NCI-H345 treated with DMSO at 0.1 percent for 48 hours (cell line): ENCODE measurements at regions not wholly inside any gene's neighbourhood (a gene's known extent, or its start where the extent isn't known, plus 50 kb on each side); places are given as distances from the start of the nearest gene placed in this dataset.

ENCODE experiments used
- DNase-seq: peaks from one replicate; lab custom pipeline; 2025; ENCODE audit not compliant: unreplicated experiment; lab: John Stamatoyannopoulos, UW

DNA sequence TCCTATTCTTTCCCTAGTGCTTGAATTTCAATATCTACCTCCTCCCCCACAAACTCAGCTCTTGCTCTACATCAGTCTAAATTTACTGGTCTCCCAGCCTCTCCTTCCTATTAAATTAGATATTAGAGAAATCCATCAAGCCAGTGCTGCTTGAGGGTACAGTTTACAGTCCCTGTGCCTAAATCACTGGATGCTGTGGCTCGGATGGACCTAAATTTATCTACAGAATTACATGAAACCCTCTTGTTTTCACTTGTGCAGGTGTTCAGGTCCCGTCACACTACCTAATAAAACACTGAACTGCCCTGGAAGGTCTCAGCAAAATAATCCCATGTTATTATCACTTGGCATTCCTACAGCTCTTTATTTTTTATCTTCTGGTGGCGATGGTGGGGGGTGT lies 134.7 kb upstream of the E2F8 start:
- no peak for DNase-seq

DNA sequence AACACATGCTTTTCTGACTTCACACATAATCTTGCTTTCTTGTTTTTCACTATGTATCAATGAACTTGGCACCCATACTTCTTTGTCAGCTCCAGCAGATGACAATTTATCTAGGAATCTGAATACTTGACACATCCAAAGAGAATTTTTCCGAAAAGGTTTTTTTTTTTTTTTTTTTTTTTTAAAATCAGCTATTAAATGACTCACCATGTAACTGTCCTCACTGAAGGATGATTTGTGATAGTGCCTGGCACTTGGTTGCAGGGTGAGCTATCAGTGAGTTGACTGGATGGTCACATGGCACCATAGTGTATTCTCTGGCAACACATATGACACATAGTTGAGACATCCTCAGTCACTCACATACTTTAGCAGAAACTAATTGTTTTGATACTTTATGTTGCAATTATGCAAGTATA lies 133.4 kb upstream of the E2F8 start:
- no peak for DNase-seq

DNA sequence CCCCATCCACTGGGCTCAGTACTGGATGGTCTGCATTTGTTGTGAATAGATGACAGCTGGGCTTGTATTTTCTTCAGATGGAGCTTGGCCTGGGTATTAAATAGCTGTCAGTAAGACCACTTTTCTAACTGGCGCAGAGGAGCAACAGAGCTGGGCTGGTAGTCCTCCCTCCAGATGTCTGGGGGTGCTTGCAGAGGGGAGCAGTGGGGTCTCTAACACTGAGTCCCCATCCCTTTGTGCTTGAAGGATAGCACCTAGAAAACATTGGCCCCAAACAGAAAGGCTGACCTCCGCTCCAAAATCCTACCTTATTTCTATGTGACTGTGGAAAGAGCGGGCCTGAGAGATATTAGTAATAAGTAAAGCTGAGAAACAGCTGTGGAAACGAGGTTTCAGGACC lies 131.6 kb upstream of the E2F8 start:
- no peak for DNase-seq

DNA sequence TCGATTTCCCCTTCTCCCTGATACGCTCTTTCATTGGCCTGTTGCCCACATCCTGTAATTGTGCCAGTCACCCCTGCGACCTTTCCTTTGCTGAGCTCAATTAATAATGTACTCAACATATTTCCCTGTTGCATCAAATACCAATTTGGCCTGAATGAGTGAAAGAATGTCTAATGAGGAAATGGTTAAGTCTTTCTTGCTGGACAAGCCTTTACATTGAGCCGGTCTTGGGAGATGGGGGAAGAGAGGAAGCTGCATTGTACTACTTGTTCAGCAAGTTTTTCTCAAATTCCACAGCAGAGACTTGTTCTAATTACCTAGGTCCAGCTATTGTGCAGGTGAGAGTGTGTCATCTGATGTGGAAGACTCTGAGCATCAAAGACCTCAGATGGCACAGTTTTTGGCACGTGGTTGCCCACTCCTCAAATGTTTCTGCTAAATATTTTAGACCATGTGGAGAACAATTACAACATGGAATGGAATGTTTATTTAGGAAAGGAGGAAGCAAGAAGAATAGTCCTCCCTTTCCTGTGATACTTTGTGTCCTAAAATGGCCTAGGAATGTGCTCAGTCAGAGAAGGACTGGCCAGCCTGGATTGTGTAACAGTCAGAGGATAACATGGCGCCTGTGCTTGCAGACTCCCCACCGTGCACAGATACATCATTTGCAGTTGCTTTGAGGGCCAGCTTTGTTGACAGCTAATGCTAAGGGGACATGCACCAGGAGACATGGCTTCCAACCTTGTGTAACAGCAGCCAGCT lies 129.5 kb upstream of the E2F8 start:
- no peak for DNase-seq

DNA sequence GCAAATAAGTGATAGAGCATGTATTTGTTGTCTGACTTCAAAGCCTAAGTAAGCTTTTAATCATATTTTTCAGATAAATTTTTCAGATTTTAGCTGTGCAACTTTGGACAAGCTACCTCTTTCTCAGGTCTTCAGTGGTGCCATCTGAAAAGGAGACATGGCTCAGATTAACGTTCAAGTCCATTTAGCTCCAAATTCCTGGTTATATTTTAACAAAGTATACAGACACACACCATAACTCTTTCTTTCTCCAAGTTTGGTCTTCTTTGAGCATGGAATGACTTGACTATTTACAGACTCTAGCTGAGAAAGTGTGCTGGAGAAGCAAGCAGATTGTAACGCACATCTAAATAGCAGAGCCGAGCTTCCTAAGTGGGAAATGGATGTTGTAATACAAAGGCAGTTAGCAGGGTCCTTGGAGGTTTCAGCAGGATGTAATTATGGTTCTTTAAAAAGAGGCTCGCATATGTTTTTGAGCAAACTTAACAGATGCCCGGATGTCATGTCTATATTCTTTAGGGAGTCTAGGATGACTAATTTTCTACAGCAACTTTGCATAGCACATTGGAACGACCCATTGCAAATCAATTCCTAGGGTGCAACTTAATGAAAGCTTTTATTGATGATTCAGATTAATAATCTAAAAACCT lies 128.1 kb upstream of the E2F8 start:
- DNase-seq = no peak

DNA sequence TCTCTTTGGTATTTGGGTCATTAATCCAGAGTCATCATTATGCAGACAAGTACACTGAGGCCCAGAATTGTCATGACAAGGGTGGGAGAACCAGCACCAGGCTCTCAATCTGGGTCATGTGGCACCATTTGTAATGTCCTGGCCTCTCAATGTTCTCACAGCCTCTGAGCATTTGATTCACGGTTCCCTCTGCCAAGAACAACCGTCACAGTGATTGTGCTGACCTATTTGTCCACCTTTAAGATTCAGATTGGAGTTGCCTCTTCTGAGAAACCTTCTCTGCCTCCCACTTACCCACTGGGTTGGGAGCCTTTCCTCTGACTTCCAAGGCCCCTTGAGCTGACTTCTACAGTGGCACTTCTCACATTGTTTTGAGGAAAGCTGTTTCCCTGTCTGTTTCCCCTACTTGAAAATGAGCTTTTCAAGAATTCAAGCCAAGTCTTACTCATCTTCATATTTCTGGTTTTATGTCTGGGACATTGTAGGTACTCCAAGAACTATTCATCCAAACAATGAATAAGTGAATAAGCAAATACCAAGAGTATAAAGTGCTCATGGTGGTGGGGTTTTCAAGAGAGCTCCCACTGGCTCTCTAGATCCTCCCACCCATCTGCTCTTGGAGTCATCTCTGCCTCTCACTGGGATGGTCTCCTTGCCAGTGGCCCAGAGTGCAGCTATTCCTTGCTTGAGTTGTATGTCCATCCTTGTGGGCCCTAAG lies 126.4 kb upstream of the E2F8 start:
- no peak for DNase-seq

DNA sequence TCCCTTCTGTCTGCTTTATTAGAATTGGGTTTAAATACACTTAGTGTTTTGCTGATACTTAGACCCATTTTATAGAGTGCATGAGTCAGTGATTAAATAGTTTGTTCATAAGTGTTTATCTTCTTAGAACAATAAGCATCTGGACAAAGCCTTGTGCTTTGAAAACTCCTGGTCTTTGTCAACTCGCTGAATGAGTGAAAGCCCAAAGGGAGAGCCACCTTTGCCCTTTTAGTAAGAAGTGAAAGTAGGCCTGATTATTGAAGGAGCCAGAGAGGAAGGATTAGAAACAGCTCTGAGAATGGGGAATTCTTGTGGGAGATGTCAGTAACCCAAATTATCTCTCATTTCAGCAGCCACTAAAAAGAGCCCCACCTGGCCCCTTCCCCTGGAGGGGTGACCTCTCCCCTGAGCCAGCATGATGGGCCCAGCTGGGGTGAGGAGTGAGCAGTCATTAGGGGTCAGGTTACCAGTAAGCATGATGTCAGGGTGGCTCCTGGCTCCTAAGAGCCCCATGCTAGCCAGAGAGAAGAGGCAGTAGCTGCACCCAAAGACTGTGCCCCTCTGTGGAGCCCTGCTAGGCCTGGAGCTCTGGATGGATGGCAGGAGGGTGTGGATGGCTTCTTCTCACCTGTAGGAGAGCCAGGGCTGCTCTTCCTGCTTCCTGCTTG lies 125.1 kb upstream of the E2F8 start:
- DNase-seq = no peak

DNA sequence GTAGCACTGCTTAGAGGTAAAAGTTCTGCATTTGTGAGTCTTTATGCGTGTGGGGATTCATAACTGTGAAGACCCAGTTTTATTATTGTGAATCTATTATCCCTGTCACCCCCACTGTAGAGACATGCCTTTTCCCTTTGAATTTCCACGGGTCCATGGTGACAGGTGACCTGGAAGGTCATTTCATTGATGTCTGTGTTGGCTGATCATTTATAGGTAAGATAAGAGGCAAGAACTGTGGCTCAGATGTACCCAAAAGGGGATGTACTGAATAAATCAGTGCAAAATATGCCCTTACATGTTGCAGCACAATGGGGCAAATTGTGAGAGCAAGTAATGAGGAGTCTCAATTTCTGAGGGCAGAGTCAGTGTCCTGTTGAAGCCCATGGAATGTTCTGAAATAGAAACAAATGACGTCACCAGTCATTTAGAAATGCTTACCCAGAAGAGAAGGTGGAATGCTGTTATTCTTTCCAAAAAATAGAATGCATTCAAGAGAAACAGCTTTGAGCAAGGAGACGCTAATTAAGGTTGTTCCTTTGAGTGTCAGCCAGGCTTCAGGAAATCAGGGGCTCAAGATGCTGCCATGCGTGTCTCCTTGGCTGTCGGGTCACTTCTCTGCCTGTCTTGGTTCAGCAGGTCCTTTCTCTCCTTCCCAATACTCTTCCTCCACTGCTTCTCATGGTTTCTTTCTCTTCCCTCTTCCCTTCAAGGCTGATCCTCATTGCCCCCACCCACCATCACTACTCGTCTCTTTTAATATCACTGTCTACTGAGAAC lies 118.7 kb upstream of the E2F8 start:
- no peak for DNase-seq

DNA sequence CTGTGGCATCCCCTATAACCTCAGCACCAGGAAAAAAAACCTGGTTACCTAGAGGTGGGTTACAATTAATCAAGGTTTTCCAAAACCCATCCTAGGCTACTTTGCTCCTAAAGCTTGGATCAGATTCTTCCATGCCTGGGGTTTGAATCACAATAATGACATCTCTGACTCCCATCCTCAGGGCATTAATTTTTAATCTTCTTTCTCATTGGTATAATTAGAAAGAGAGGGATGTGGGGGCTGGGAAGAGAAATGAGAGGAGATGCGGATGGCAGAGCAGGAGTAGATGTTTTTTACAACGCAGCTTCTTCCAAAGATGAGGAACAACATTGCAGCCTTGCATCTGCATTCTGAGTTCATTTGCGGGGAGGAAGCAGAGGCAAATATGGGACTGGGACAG lies 117.2 kb upstream of the E2F8 start:
- no peak for DNase-seq

DNA sequence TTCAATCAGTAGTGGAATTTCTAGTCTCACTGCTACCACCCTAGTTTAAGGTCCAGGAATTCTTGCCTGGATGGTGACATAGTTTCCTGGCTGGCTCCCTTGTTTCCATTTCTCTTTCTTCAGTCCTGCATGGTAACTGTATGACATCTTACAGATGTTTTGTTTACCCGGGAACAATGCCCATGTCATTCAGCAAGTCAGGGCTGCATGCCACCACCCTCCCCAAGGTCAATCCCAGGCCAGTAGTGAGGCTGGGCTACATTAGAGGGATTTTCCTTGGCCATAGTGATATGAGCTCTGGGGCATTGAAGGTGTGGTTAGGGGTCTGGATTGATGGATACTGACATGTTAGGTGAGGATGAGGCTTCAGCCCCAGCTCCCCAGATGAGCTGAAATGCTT lies 114.9 kb upstream of the E2F8 start:
- no peak for DNase-seq

DNA sequence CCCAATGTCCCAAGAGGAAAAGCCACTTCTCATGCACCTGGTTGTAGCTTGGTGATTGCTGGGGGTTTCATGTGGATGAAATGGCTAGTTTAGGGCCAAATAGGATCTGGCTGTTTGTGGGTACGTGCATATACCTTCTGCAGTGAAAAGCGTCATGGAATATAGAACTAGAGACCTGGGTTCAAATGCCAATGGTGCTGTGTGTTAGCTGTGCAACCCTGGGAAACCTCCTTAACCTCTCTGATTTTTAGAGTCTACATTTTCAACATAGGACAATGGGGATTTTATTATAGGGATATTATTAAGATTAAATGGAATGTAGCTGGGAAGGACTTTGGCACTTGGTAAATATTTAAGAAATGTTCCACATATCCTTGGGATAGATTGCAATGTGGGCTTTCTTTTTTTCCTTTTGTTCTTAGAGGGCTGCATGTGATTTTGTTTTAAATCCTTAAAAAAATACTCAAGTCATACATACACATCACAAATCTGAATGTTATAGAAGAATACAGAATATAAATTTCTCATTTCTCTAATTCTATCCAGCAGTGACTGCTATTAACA lies 112.6 kb upstream of the E2F8 start:
- DNase-seq = no peak

DNA sequence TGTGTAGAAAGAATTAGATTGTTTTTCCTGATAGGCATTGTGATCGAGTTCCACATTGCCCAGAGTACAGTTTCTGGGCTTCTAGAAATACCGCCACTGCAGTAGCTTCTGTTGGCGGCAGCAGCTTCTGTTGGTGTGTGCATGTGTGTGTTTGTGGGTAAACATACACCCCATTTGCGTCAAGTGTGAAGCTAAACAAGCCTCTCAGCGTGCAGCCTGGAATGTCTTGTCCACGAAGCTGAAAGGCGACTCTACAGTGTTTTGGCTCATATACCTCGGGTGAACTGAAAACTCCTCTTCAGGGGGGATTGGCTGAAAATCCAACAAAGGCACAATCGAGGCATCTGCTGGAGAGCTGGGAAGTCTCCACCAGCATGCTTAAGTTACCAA lies 112.0 kb upstream of the E2F8 start:
- no peak for DNase-seq

DNA sequence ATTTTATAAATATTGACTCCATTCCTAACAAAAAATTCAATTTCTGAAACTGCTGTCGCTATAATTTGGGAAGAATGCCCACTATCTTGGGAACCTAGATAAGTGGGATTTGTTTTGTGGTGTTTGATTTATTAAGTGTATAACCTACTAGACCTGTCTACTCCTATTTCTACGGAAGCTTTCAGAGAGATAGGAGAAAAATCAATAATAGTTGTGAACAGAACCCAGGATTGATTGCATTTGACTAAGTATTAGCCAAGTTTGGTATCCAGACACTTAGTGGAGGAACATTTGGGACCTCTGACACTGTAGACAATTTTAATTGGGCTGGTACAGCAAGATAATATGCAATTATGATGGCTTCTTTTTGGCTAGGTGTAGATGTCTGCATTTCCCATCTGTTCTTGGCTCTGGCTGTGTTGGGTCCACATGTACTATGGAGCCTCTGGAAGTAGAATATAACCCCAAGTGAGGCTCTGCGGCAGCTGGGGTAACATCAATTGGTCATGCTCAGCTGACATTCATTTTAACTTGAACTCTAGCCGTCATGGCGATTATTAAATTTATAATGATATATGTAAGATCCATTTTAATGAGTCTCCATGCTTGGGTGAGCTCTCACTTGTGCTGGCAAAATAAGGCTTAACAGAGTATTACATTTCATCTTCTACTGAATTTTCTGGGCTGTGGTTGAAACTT lies 111.5 kb upstream of the E2F8 start:
- DNase-seq = no peak

DNA sequence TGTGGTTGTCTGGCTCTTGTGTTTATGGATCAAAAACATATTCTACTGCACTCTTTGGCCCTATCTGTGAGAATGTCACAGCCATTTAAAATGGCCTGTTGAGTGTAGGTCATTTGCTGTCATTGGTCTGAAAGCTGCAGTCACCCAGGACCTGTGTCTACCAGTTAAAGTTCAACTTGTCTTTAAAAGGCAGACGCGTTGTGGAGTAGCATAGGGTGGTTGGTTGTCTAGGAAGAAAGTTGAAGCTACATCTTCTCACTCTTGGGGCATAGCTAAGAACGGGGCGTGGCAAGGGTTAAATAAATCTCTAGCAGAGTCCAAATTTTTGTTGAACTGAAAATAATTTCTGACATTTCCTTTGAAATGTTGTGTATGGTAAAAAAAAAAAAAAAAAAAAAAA lies 110.7 kb upstream of the E2F8 start:
- DNase-seq = no peak

DNA sequence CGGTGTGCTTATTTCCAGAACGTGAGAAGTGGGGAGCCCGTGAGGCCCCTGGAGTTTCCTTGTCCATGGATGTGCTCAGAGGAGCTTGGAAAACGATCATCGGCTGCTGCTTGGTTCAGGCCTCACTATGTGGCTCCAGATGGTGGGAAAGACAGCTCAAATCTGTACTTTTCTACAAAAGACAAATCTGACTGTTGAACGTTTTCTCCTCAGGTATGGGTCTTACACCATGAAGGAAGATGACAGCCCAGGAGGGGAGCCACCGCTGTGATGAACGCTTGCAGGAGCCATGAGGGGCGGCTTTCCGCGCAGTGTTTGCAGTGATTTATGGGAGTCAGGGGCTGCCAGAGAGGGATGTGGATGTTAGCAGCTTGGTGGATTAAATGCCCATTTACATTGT lies 109.4 kb upstream of the E2F8 start:
- no peak for DNase-seq

DNA sequence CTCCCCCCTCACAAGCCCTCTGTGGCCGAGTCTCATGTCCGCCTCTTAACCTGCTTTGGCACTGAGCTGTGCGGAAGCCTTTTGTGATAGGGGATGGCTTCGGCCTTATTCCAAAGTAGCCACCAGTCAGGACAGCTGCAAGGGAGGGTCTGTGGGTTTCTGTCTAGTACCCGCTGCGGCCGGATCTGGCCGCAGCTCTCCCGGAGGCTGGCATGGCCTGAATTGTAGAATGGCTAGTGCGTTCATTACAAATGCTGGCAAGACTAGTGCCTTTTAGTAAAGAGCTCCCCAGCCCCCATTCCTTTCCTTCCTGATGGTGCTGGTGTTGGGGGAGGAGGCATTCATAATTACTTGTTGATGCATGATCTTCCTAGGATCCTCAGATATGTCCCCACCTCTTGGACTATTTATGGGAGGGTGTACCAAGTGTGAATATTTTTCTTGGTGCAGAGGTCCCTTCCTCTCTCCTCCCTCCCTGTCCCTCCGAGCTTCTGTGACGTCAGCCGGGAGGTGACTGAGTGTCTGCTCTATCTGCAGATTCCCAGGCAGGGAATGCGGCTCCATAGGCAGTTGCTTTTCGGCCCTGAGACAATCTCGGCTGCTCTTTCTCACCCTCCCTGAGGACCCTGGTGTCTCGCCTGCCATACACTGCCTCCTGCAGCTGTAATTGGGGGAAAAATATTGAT lies 108.7 kb upstream of the E2F8 start:
- DNase-seq = no peak

DNA sequence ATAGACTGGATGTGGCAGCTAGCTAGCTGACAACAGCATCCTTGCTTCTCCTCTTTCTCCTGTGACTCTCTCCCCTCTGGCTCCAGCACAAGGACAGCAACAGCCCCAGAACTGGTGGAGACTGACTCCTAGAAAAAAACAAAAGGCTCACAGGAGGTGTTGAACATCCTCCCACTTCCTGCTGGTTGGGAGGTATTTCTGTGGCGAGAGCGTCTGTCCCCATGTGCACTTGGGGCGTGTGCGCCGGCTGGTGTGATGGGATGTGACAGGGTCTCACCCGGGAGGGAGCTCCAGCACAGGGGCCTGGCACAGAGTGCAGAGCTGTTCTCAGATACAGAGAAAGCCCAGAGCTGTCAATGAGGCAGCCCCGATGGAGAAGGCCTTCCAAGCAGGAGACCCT lies 107.2 kb upstream of the E2F8 start:
- no peak for DNase-seq

DNA sequence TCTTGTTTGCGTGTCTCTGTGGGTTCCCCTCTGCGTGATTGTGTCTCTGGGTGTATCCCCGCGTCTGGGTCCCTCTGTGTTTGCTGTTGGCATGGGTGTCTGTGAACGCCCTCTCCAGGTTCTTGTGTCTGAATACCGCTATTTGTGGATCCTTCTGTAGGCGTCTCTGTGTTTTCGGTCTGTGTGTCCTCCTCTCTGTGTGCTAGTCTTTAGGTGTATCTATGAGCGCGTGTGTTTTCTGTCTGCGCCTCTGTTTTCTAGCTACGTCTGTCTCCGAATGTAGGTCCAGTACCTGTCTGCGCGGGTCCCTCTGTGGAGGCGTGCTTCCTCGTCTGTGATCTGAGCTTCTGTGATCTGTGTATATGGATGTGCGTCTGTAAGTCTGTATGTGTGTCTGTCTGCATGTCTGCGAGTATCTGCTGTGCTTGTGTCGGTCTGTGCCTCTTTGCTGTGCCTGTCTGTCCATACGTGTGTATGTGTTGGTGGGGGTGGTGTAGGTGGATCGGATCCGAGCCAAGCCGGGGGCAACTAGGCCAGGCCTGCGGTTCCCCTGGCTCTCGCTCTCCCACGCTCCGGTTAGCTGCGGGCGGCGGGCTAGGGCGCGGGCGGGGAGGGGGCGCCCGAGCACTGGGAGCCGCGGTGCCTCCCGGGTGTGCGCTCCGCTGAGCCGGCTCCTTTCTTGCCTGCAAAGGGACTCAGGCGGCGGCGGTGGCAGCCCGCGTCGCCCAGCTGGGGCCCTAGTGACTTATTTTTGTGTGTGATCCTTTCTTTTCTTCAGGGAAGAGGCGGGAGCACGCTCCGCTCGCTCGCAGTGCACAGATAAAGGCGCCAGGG lies 105.3 kb upstream of the E2F8 start:
- peak; percentile 35 for DNase-seq

DNA sequence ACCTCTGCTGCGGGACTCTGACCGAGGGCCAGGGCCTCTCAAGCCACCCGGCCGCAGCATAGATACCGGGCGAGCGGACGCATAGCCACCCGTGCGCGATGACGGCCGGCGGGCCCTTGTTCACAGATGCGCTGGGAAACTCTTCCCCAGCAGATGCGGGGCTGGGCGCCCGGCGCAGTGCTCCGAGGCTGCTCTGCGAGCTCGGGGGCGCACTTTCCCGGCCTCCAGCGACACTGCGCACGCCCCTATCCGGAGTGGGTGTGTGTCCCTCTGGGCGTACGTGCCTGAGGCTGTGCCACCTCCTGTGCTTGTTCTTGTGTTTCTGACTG lies 104.7 kb upstream of the E2F8 start:
- no peak for DNase-seq
